CD4-positive, CD25-positive, alpha-beta regulatory T cell (primary cell): ENCODE measurements at regions not wholly inside any gene's neighbourhood (a gene's known extent, or its start where the extent isn't known, plus 50 kb on each side); places are given as distances from the start of the nearest gene placed in this dataset.

Experiments
- ATAC-seq, 2 donors: fragments of 150-1000 bp; cut with Tn5 transposase; one replicate each; pipeline ENCODE4 v1.10.0; 2021; ENCODE audit warnings: low read depth in 2 of 2, moderate number of reproducible peaks in 2 of 2, moderate library complexity in 1 of 2
- DNase-seq, 3 donors: peaks; one replicate each; pipeline versions ENCODE4 v3.0.0 to v3.0.0-alpha.2; 2012 to 2022; ENCODE audit warnings: mixed read lengths in 1 of 3
- H3K27ac ChIP-seq: one replicate; pipeline ENCODE4 v1.7.0; 2013; ENCODE audit warnings: mild to moderate bottlenecking, low read length; ENCODE audit not compliant: insufficient read depth, poor library complexity, severe bottlenecking
- H3K27me3 ChIP-seq: one replicate; pipeline ENCODE4 v1.7.0; 2013; ENCODE audit warnings: low read length; ENCODE audit not compliant: control insufficient read depth, insufficient read depth
- H3K36me3 ChIP-seq: one replicate; pipeline ENCODE4 v1.7.0; 2013; ENCODE audit warnings: mild to moderate bottlenecking, low read length, moderate library complexity; ENCODE audit not compliant: control insufficient read depth, insufficient read depth
- H3K4me1 ChIP-seq: 2 replicates; pipeline ENCODE4 v1.7.0; 2013; ENCODE audit warnings: mild to moderate bottlenecking, low read length; ENCODE audit not compliant: insufficient read depth, control insufficient read depth, poor library complexity, severe bottlenecking
- H3K4me3 ChIP-seq: one replicate; pipeline ENCODE4 v1.7.0; 2013; ENCODE audit warnings: low read depth, mild to moderate bottlenecking, low read length, moderate library complexity
- H3K9me3 ChIP-seq, 2 experiments: 1 replicate in 1 of 2; 2 replicates in 1 of 2; pipeline ENCODE4 v1.7.0; 2013; ENCODE audit warnings: low read length in 2 of 2, mild to moderate bottlenecking in 1 of 2, moderate library complexity in 1 of 2; ENCODE audit not compliant: control insufficient read depth in 2 of 2
- H3K27ac Mint-ChIP-seq, 3 donors: one replicate each; pipeline ENCODE4 v1.8.0; 2020 to 2022; ENCODE audit warnings: mild to moderate bottlenecking in 3 of 3, mixed read lengths in 3 of 3, moderate library complexity in 2 of 3
- H3K27me3 Mint-ChIP-seq: one replicate; pipeline ENCODE4 v1.8.0; 2022; ENCODE audit warnings: mild to moderate bottlenecking, mixed read lengths
- H3K36me3 Mint-ChIP-seq: one replicate; pipeline ENCODE4 v1.8.0; 2020; ENCODE audit warnings: mixed read lengths
- H3K4me1 Mint-ChIP-seq, 4 donors: one replicate each; pipeline ENCODE4 v1.8.0; 2020 to 2022; ENCODE audit warnings: mixed read lengths in 4 of 4, mild to moderate bottlenecking in 1 of 4
- H3K4me3 Mint-ChIP-seq, 4 donors: one replicate each; pipeline ENCODE4 v1.8.0; 2020 to 2022; ENCODE audit warnings: mild to moderate bottlenecking in 4 of 4, mixed read lengths in 4 of 4, moderate library complexity in 3 of 4
- H3K9me3 Mint-ChIP-seq, 7 donors: one replicate each; pipeline ENCODE4 v1.8.0; 2020 to 2022; ENCODE audit warnings: mixed read lengths in 7 of 7, mild to moderate bottlenecking in 3 of 7, moderate library complexity in 2 of 7

- no peak for DNase-seq
- ATAC-seq, result no peak
- Histone ChIP-seq H3K9me3 (peaks cover 2 to 5% of the 10 kb centered on the region in 2 experiments), H3K27ac (no peak overlapping the region), H3K27me3 (no peaks in the 10 kb centered on the region), H3K36me3 (no peaks in the 10 kb centered on the region), H3K4me3 (no peak overlapping the region), H3K4me1 (no peaks in the 10 kb centered on the region)
- Mint-ChIP-seq H3K36me3 (peaks cover 3% of the 10 kb centered on the region), H3K4me1 (peaks cover 0 to 2% (median 0%) of the 10 kb centered on the region in 4 donors), H3K27me3 (no peaks in the 10 kb centered on the region), H3K4me3 (no peak overlapping the region), H3K27ac (no peak overlapping the region), H3K9me3 (peaks cover 0 to 7% (median 3%) of the 10 kb centered on the region in 7 donors)
Measured at GRCh38 chr6:14258695-14259593, 141.4 kb downstream of the CD83 start.

GRCh38 chr6:14259594-14260152, 142.1 kb downstream of the CD83 start:
- peaks cover 3% of the 10 kb centered on the region for H3K36me3 Mint-ChIP-seq
- H3K36me3 ChIP-seq, result no peaks in the 10 kb centered on the region
- H3K27me3 ChIP-seq, result no peaks in the 10 kb centered on the region
- H3K27me3 Mint-ChIP-seq, result no peaks in the 10 kb centered on the region
- no peak overlapping the region for H3K27ac ChIP-seq
- H3K9me3 Mint-ChIP-seq, result peaks cover 0 to 11% (median 7%) of the 10 kb centered on the region in 7 donors
- ATAC-seq, result no peak
- no peaks in the 10 kb centered on the region for H3K4me1 ChIP-seq
- DNase-seq, result no peak
- no peak overlapping the region for H3K4me3 ChIP-seq
- H3K4me3 Mint-ChIP-seq, result no peak overlapping the region
- peaks cover 8% of the 10 kb centered on the region in 2 experiments for H3K9me3 ChIP-seq
- no peaks in the 10 kb centered on the region for H3K4me1 Mint-ChIP-seq
- peak overlapping the region in 1 of 3 donors; percentile 1 for H3K27ac Mint-ChIP-seq

GRCh38 chr6:14260839-14261238, 143.3 kb downstream of the CD83 start:
- Mint-ChIP-seq H3K36me3 (peaks cover 3% of the 10 kb centered on the region), H3K27me3 (no peaks in the 10 kb centered on the region), H3K9me3 (peaks cover 0 to 12% (median 7%) of the 10 kb centered on the region in 7 donors), H3K4me3 (no peak overlapping the region), H3K27ac (no peak overlapping the region), H3K4me1 (no peaks in the 10 kb centered on the region)
- DNase-seq (no peak), ATAC-seq (no peak)
- H3K27ac ChIP-seq, result no peak overlapping the region
- H3K4me3 ChIP-seq, result no peak overlapping the region
- no peaks in the 10 kb centered on the region for H3K27me3 ChIP-seq
- peaks cover 8% of the 10 kb centered on the region in 2 experiments for H3K9me3 ChIP-seq
- no peaks in the 10 kb centered on the region for H3K36me3 ChIP-seq
- no peaks in the 10 kb centered on the region for H3K4me1 ChIP-seq

GRCh38 chr6:14263881-14264424, 146.4 kb downstream of the CD83 start:
- no peaks in the 10 kb centered on the region for H3K4me1 ChIP-seq
- no peaks in the 10 kb centered on the region for H3K27me3 ChIP-seq
- no peak overlapping the region for H3K27ac ChIP-seq
- no peaks in the 10 kb centered on the region for H3K4me1 Mint-ChIP-seq
- no peak overlapping the region for H3K4me3 ChIP-seq
- DNase-seq (no peak), ATAC-seq (no peak)
- H3K27ac Mint-ChIP-seq, result no peak overlapping the region
- no peak overlapping the region for H3K4me3 Mint-ChIP-seq
- peaks cover 3% of the 10 kb centered on the region for H3K36me3 Mint-ChIP-seq
- H3K9me3 Mint-ChIP-seq, result peaks cover 0 to 12% (median 7%) of the 10 kb centered on the region in 7 donors
- peaks cover 8% of the 10 kb centered on the region in 2 experiments for H3K9me3 ChIP-seq
- no peaks in the 10 kb centered on the region for H3K36me3 ChIP-seq
- H3K27me3 Mint-ChIP-seq, result no peaks in the 10 kb centered on the region

GRCh38 chr6:14265049-14266021, 147.8 kb downstream of the CD83 start:
- H3K4me3 ChIP-seq, result no peak overlapping the region
- H3K9me3 ChIP-seq, result peaks cover 8% of the 10 kb centered on the region in 2 experiments
- no peak for DNase-seq
- H3K4me1 ChIP-seq, result no peaks in the 10 kb centered on the region
- Mint-ChIP-seq H3K27me3 (no peaks in the 10 kb centered on the region), H3K9me3 (peaks cover 0 to 12% (median 7%) of the 10 kb centered on the region in 7 donors), H3K36me3 (peaks cover 3% of the 10 kb centered on the region), H3K4me3 (no peak overlapping the region), H3K4me1 (peaks cover 0 to 10% (median 0%) of the 10 kb centered on the region in 4 donors), H3K27ac (no peak overlapping the region)
- no peaks in the 10 kb centered on the region for H3K27me3 ChIP-seq
- no peaks in the 10 kb centered on the region for H3K36me3 ChIP-seq
- H3K27ac ChIP-seq, result no peak overlapping the region
- ATAC-seq, result no peak

GRCh38 chr6:14266266-14266665, 148.7 kb downstream of the CD83 start:
- Histone ChIP-seq H3K4me3 (no peak overlapping the region), H3K9me3 (peaks cover 8% of the 10 kb centered on the region in 2 experiments), H3K27me3 (no peaks in the 10 kb centered on the region), H3K4me1 (peaks cover 3% of the 10 kb centered on the region), H3K36me3 (no peaks in the 10 kb centered on the region), H3K27ac (no peak overlapping the region)
- Mint-ChIP-seq H3K36me3 (no peaks in the 10 kb centered on the region), H3K4me1 (peaks cover 0 to 15% (median 0%) of the 10 kb centered on the region in 4 donors), H3K9me3 (peaks cover 0 to 10% (median 7%) of the 10 kb centered on the region in 7 donors), H3K27ac (no peak overlapping the region), H3K27me3 (no peaks in the 10 kb centered on the region), H3K4me3 (no peak overlapping the region)
- no peak for ATAC-seq
- DNase-seq, result no peak
